SK-N-SH (cell line): ENCODE measurements at regions not wholly inside any gene's neighbourhood (a gene's known extent, or its start where the extent isn't known, plus 50 kb on each side); places are given as distances from the start of the nearest gene placed in this dataset.

Experiments used
- CTCF ChIA-PET: fragments of 300-600, 350-600 bp; formaldehyde crosslinking; extraction: SDS; loops from one replicate; lab custom pipeline; 2021; lab: Yijun Ruan, JAX
- POLR2A ChIA-PET: fragments of 350-600 bp; sonication (Branson Sonifier 250); formaldehyde crosslinking; extraction: SDS; loops from one replicate; lab custom pipeline; 2020; ENCODE audit warnings: antibody characterized with exemption, inconsistent platforms; lab: Yijun Ruan, JAX
- DNase-seq: peaks from one replicate; pipeline ENCODE4 v3.0.0; 2012
- H2AFZ ChIP-seq: fragments of 200-600 bp; sonication (generic); 2 replicates; pipeline ENCODE4 v1.8.1; 2016; ENCODE audit warnings: antibody characterized with exemption, mild to moderate bottlenecking, low read depth
- H3F3A ChIP-seq: fragments of 200-600 bp; sonication (generic); replicated peaks from 2 replicates; pipeline ENCODE3; 2016; ENCODE audit warnings: antibody characterized with exemption, mild to moderate bottlenecking; ENCODE audit not compliant: insufficient read depth
- H3K27ac ChIP-seq, 2 experiments: fragments of 200-500 bp in 1 of 2; fragments of 200-600 bp in 1 of 2; sonication (Bioruptor generic) in 1 of 2; sonication (generic), shearing (Covaris generic) in 1 of 2; 2 replicates each; pipeline versions ENCODE4 v1.5.1 to v1.6.1; 2014 to 2016; ENCODE audit warnings: low read depth in 2 of 2, inconsistent platforms in 1 of 2, low read length in 1 of 2, mild to moderate bottlenecking in 1 of 2, mixed read lengths in 1 of 2
- H3K27me3 ChIP-seq: fragments of 200-600 bp; sonication (generic), shearing (Covaris generic); 2 replicates; pipeline ENCODE4 v1.6.1; 2016; ENCODE audit warnings: mixed run types; ENCODE audit not compliant: insufficient read depth
- H3K36me3 ChIP-seq, 2 experiments: fragments of 200-500 bp in 1 of 2; fragments of 200-600 bp in 1 of 2; sonication (Bioruptor generic) in 1 of 2; sonication (generic) in 1 of 2; replicated peaks in 1 of 2; 2 replicates each; pipeline versions ENCODE3 to v1.5.1; 2014 to 2016; ENCODE audit warnings: low read length in 1 of 2, mild to moderate bottlenecking in 1 of 2; ENCODE audit not compliant: insufficient read depth in 2 of 2, control insufficient read depth in 1 of 2
- H3K4me1 ChIP-seq, 2 experiments: fragments of 200-500 bp in 1 of 2; fragments of 200-600 bp in 1 of 2; sonication (Bioruptor generic) in 1 of 2; sonication (generic), shearing (Covaris generic) in 1 of 2; 2 replicates each; pipeline versions ENCODE4 v1.5.1 to v1.6.1; 2014 to 2016; ENCODE audit warnings: low read depth in 1 of 2, low read length in 1 of 2, mixed run types in 1 of 2; ENCODE audit not compliant: insufficient read depth in 2 of 2, control insufficient read depth in 1 of 2
- H3K4me2 ChIP-seq: fragments of 200-600 bp; sonication (generic), shearing (Covaris generic); 2 replicates; pipeline ENCODE4 v1.6.1; 2017; ENCODE audit warnings: mixed run types
- H3K4me3 ChIP-seq, 2 experiments: fragments of 200-500 bp in 1 of 2; fragments of 200-600 bp in 1 of 2; sonication (Bioruptor generic) in 1 of 2; sonication (generic), shearing (Covaris generic) in 1 of 2; 2 replicates each; pipeline versions ENCODE4 v1.5.1 to v1.8.1; 2014 to 2016; ENCODE audit warnings: low read depth in 2 of 2, inconsistent platforms in 1 of 2, low read length in 1 of 2, mild to moderate bottlenecking in 1 of 2, mixed read lengths in 1 of 2, moderate library complexity in 1 of 2
- H3K79me2 ChIP-seq: fragments of 200-600 bp; sonication (generic); 2 replicates; pipeline ENCODE4 v1.8.1; 2017; ENCODE audit warnings: mild to moderate bottlenecking; ENCODE audit not compliant: insufficient read depth
- H3K9ac ChIP-seq: fragments of 200-600 bp; sonication (generic); 2 replicates; pipeline ENCODE4 v1.6.1; 2017; ENCODE audit warnings: mixed run types
- H3K9me2 ChIP-seq: fragments of 200-600 bp; sonication (generic); 2 replicates; pipeline ENCODE4 v1.6.1; 2017; ENCODE audit warnings: mixed run types
- H3K9me3 ChIP-seq: fragments of 200-600 bp; sonication (generic); 2 replicates; pipeline ENCODE4 v1.6.1; 2017; ENCODE audit warnings: mixed run types, mild to moderate bottlenecking, moderate library complexity
- H4K20me1 ChIP-seq: fragments of 200-600 bp; sonication (generic); 2 replicates; pipeline ENCODE4 v1.6.1; 2017; ENCODE audit warnings: mild to moderate bottlenecking, mixed run types; ENCODE audit not compliant: insufficient read depth
- CHD2 ChIP-seq: fragments of 150-350 bp; IDR thresholded peaks from 2 replicates; pipeline ENCODE4 v1.6.1; 2018; ENCODE audit warnings: low read length; ENCODE audit not compliant: partially characterized antibody
- CTCF ChIP-seq: fragments of 200-600 bp; sonication (generic); IDR thresholded peaks from 2 replicates; pipeline ENCODE4 v1.6.1; 2017; ENCODE audit warnings: antibody characterized with exemption, mild to moderate bottlenecking, moderate library complexity
- ELF1 ChIP-seq: IDR thresholded peaks from 2 replicates; pipeline ENCODE4 v1.4.0; 2012
- EZH2phosphoT487 ChIP-seq: fragments of 200-600 bp; sonication (generic); IDR thresholded peaks from 2 replicates; pipeline ENCODE4 v1.6.1; 2017; ENCODE audit warnings: low read depth, mixed run types, mild to moderate bottlenecking, antibody characterized with exemption, moderate library complexity, borderline replicate concordance
- FOSL2 ChIP-seq: IDR thresholded peaks from 2 replicates; pipeline ENCODE4 v1.4.0; 2012; ENCODE audit warnings: low read depth, mild to moderate bottlenecking, moderate library complexity, borderline replicate concordance
- FOXJ3 ChIP-seq: sonication (generic); formaldehyde crosslinking; IDR thresholded peaks from 2 replicates; pipeline ENCODE4 v1.5.1; 2020; ENCODE audit warnings: mild to moderate bottlenecking, missing genetic modification reagents
- GABPA ChIP-seq: IDR thresholded peaks from 2 replicates; pipeline ENCODE4 v1.4.0; 2012; ENCODE audit warnings: low read depth, mild to moderate bottlenecking
- IRF3 ChIP-seq: fragments of 150-350 bp; IDR thresholded peaks from 2 replicates; pipeline ENCODE4 v1.6.1; 2016; ENCODE audit warnings: mild to moderate bottlenecking, low read depth, low read length
- NFIC ChIP-seq: IDR thresholded peaks from 2 replicates; pipeline ENCODE4 v1.4.0; 2012; ENCODE audit warnings: borderline replicate concordance
- REST ChIP-seq: IDR thresholded peaks from 2 replicates; pipeline ENCODE4 v1.6.1; 2012; ENCODE audit warnings: mild to moderate bottlenecking, low read depth, low read length, moderate library complexity
- RXRA ChIP-seq: IDR thresholded peaks from 2 replicates; pipeline ENCODE4 v1.4.0; 2012; ENCODE audit warnings: low read depth, mild to moderate bottlenecking, borderline replicate concordance
- ZBTB33 ChIP-seq: IDR thresholded peaks from 2 replicates; pipeline ENCODE4 v1.4.0; 2012; ENCODE audit warnings: low read depth, borderline replicate concordance
- WGBS: methylation state at CpG from one replicate; pipeline ENCODE4 v1.1.6; 2017; ENCODE audit warnings: low lambda C conversion rate; 5-methylcytosine and 5-hydroxymethylcytosine counted together

- POLR2A ChIA-PET = no interaction called here
- H3K79me2 ChIP-seq = no peaks in the 10 kb centered on the region
- H3K4me2 ChIP-seq = no peak overlapping the region
- WGBS = 75% methylated on average over 2 of the region's 2 CpGs
- no peaks in the 10 kb centered on the region for H3F3A ChIP-seq
- no peak for DNase-seq
- H3K36me3 ChIP-seq = no peaks in the 10 kb centered on the region
- H2AFZ ChIP-seq = no peak overlapping the region
- H3K4me1 ChIP-seq = peaks cover 0 to 2% of the 10 kb centered on the region in 2 experiments; a peak in 1 of 4 replicates
- H3K9me3 ChIP-seq = no peaks in the 10 kb centered on the region
- no peak overlapping the region for H3K4me3 ChIP-seq
- no peaks in the 10 kb centered on the region for H4K20me1 ChIP-seq
- CTCF ChIA-PET = interaction anchor here (1.0 kb wide), 1 partner anchor 19 kb away, joined by 5 read pairs; no protein-coding TSS in a partner anchor
- H3K27ac ChIP-seq = no peak overlapping the region
- TF ChIP-seq GABPA (no peak), FOXJ3 (CRISPR knock-in tag) (no peak), RXRA (no peak), IRF3 (no peak), REST (no peak), FOSL2 (no peak)
- TF ChIP-seq, all 33 proteins: peak for 0
- Histone ChIP-seq H3K9me2 (no peaks in the 10 kb centered on the region), H3K27me3 (no peaks in the 10 kb centered on the region), H3K9ac (no peak overlapping the region)
These were observed 433.3 kb upstream of the ID2 start for GRCh38 chr2:8248623-8248957.

- H3K4me3 ChIP-seq = no peak overlapping the region
- H3K27ac ChIP-seq = no peak overlapping the region
- no peaks in the 10 kb centered on the region for H3K27me3 ChIP-seq
- H3F3A ChIP-seq = no peaks in the 10 kb centered on the region
- no peak for DNase-seq
- no peaks in the 10 kb centered on the region for H3K79me2 ChIP-seq
- H3K4me2 ChIP-seq = no peak overlapping the region
- WGBS = 64% methylated on average over 14 of the region's 14 CpGs
- H3K9me2 ChIP-seq = no peaks in the 10 kb centered on the region
- no peak for TF ChIP-seq NFIC
- TF ChIP-seq ZBTB33 = no peak
- no peak for TF ChIP-seq CTCF
- no peak for TF ChIP-seq ELF1
- no peak for TF ChIP-seq CHD2
- TF ChIP-seq EZH2phosphoT487 = no peak
- no peak overlapping the region for H2AFZ ChIP-seq
- ChIA-PET POLR2A (no interaction called here), CTCF (interaction anchor here (1.0 kb wide), 1 partner anchor 20 kb away, joined by 5 read pairs; no protein-coding TSS in a partner anchor)
- no peaks in the 10 kb centered on the region for H3K9me3 ChIP-seq
- H3K4me1 ChIP-seq = peaks cover 0 to 2% of the 10 kb centered on the region in 2 experiments; a peak in 1 of 4 replicates
- H4K20me1 ChIP-seq = no peaks in the 10 kb centered on the region
- H3K36me3 ChIP-seq = no peaks in the 10 kb centered on the region
- no peak overlapping the region for H3K9ac ChIP-seq
These were observed 432.7 kb upstream of the ID2 start for GRCh38 chr2:8249141-8249540.
